ENCODE measurements at regions not wholly inside any gene's neighbourhood (a gene's known extent, or its start where the extent isn't known, plus 50 kb on each side); places are given as distances from the start of the nearest gene placed in this dataset.

DNA sequence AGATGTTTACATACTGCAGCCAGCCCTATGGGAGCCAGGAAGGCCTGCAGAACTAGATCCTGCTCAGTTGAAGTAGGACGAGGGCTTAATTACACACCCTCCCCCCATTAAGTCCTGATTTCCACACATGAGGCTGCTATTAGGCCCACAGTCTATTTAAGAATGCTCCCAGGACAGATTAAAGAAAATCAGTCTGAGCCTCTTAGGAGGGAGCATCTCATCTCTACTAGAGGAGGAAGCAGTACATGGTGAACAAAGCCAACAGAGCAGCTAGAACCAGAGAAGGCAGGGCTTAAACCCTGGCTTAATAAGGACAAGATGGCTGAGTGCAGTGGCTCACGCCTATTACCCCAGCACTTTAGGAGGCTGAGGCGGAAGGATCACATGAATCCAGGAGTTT, 55.8 kb upstream of the ARHGAP5 start:
- TF ChIP-seq EZH2 (IDR thresholded peaks at IDR 0.05; ENCODE audit: insufficient read depth, low read length), result no peak
- TF ChIP-seq, protein P1, sequence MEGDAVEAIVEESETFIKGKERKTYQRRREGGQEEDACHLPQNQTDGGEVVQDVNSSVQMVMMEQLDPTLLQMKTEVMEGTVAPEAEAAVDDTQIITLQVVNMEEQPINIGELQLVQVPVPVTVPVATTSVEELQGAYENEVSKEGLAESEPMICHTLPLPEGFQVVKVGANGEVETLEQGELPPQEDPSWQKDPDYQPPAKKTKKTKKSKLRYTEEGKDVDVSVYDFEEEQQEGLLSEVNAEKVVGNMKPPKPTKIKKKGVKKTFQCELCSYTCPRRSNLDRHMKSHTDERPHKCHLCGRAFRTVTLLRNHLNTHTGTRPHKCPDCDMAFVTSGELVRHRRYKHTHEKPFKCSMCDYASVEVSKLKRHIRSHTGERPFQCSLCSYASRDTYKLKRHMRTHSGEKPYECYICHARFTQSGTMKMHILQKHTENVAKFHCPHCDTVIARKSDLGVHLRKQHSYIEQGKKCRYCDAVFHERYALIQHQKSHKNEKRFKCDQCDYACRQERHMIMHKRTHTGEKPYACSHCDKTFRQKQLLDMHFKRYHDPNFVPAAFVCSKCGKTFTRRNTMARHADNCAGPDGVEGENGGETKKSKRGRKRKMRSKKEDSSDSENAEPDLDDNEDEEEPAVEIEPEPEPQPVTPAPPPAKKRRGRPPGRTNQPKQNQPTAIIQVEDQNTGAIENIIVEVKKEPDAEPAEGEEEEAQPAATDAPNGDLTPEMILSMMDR (IDR thresholded peaks at IDR 0.05; ENCODE audit: insufficient read depth, low read depth, low read length), result no peak
